ENCODE measurements at regions not wholly inside any gene's neighbourhood (a gene's known extent, or its start where the extent isn't known, plus 50 kb on each side); places are given as distances from the start of the nearest gene placed in this dataset.
"Not testable (repeated sequence)": the region's sequence is repeated elsewhere in the genome, so short reads cannot be mapped to it uniquely, and the experiment has no call there.

- no peak overlapping the region for H3K27ac ChIP-seq
- H3K79me2 ChIP-seq = no peaks in the 10 kb centered on the region
- no peak overlapping the region for H3K4me3 ChIP-seq (ENCODE audit: low read depth, low read length)
- no peak overlapping the region for H3K4me2 ChIP-seq (ENCODE audit: low read length)
- H3K36me3 ChIP-seq (ENCODE audit: control insufficient read depth, insufficient read depth, low read length) = no peaks in the 10 kb centered on the region
- TF ChIP-seq CTCF (IDR thresholded peaks at IDR 0.05) = no peak
- H3K9ac ChIP-seq = no peak overlapping the region
- H3K4me1 ChIP-seq = no peaks in the 10 kb centered on the region
- no peaks in the 10 kb centered on the region for H3K27me3 ChIP-seq (ENCODE audit: control insufficient read depth, insufficient read depth, low read length)
- no peaks in the 10 kb centered on the region for H3K9me3 ChIP-seq (ENCODE audit: control insufficient read depth, low read length)
- H2AFZ ChIP-seq = no peak overlapping the region
These were observed 145.1 kb upstream of the SMYD2 start for GRCh38 chr1:214135886-214136285.

GRCh38 chr1:214136324-214136919, 144.5 kb upstream of the SMYD2 start:
- H3K79me2 ChIP-seq = no peaks in the 10 kb centered on the region
- no peak overlapping the region for H3K4me2 ChIP-seq (ENCODE audit: low read length)
- no peaks in the 10 kb centered on the region for H3K27me3 ChIP-seq (ENCODE audit: control insufficient read depth, insufficient read depth, low read length)
- no peak for TF ChIP-seq CTCF (IDR thresholded peaks at IDR 0.05)
- H2AFZ ChIP-seq = no peak overlapping the region
- no peaks in the 10 kb centered on the region for H3K9me3 ChIP-seq (ENCODE audit: control insufficient read depth, low read length)
- no peak overlapping the region for H3K4me3 ChIP-seq (ENCODE audit: low read depth, low read length)
- H3K4me1 ChIP-seq = no peaks in the 10 kb centered on the region
- no peak overlapping the region for H3K27ac ChIP-seq
- no peaks in the 10 kb centered on the region for H3K36me3 ChIP-seq (ENCODE audit: control insufficient read depth, insufficient read depth, low read length)
- no peak overlapping the region for H3K9ac ChIP-seq

GRCh38 chr1:214141486-214141885, 139.5 kb upstream of the SMYD2 start:
- Histone ChIP-seq H3K4me3 (ENCODE audit: low read depth, low read length) (no peak overlapping the region), H3K9ac (no peak overlapping the region), H3K36me3 (ENCODE audit: control insufficient read depth, insufficient read depth, low read length) (no peaks in the 10 kb centered on the region), H3K27me3 (ENCODE audit: control insufficient read depth, insufficient read depth, low read length) (no peaks in the 10 kb centered on the region), H3K79me2 (no peaks in the 10 kb centered on the region), H3K9me3 (ENCODE audit: control insufficient read depth, low read length) (no peaks in the 10 kb centered on the region), H2AFZ (no peak overlapping the region), H3K4me2 (ENCODE audit: low read length) (no peak overlapping the region), H3K4me1 (no peaks in the 10 kb centered on the region), H3K27ac (no peak overlapping the region)
- no peak for TF ChIP-seq CTCF (IDR thresholded peaks at IDR 0.05)

GRCh38 chr1:214143006-214143992, 137.7 kb upstream of the SMYD2 start:
- Histone ChIP-seq H3K4me2 (ENCODE audit: low read length) (no peak overlapping the region), H2AFZ (no peak overlapping the region), H3K4me3 (ENCODE audit: low read depth, low read length) (no peak overlapping the region), H3K27me3 (ENCODE audit: control insufficient read depth, insufficient read depth, low read length) (no peaks in the 10 kb centered on the region), H3K9ac (no peak overlapping the region), H3K79me2 (no peaks in the 10 kb centered on the region), H3K27ac (no peak overlapping the region), H3K4me1 (no peaks in the 10 kb centered on the region), H3K36me3 (ENCODE audit: control insufficient read depth, insufficient read depth, low read length) (no peaks in the 10 kb centered on the region), H3K9me3 (ENCODE audit: control insufficient read depth, low read length) (no peaks in the 10 kb centered on the region)
- TF ChIP-seq CTCF (IDR thresholded peaks at IDR 0.05) = no peak

GRCh38 chr1:214144521-214144920, 136.4 kb upstream of the SMYD2 start:
- H3K4me2 ChIP-seq (ENCODE audit: low read length); H3K36me3 ChIP-seq (ENCODE audit: control insufficient read depth, insufficient read depth, low read length); H2AFZ ChIP-seq; H3K9me3 ChIP-seq (ENCODE audit: control insufficient read depth, low read length); H3K79me2 ChIP-seq; H3K27ac ChIP-seq; H3K9ac ChIP-seq; H3K4me1 ChIP-seq; H3K4me3 ChIP-seq (ENCODE audit: low read depth, low read length); H3K27me3 ChIP-seq (ENCODE audit: control insufficient read depth, insufficient read depth, low read length): not testable (repeated sequence)
